GM06990 (cell line): ENCODE measurements at regions not wholly inside any gene's neighbourhood (a gene's known extent, or its start where the extent isn't known, plus 50 kb on each side); places are given as distances from the start of the nearest gene placed in this dataset.

Experiments
- DNase-seq: peaks from one replicate; pipeline ENCODE4 v3.0.0-alpha.2; 2011; ENCODE audit not compliant: insufficient read length; ENCODE audit errors: extremely low read depth
- H3K27me3 ChIP-seq: replicated peaks from 2 replicates; pipeline ENCODE4 v1.6.0; 2011; ENCODE audit warnings: low read length; ENCODE audit not compliant: control insufficient read depth, insufficient read depth
- H3K36me3 ChIP-seq: 2 replicates; pipeline ENCODE4 v1.5.1; 2011; ENCODE audit warnings: low read length; ENCODE audit not compliant: control insufficient read depth, insufficient read depth
- H3K4me3 ChIP-seq: replicated peaks from 2 replicates; pipeline ENCODE4 v1.5.1; 2011; ENCODE audit warnings: low read depth, mild to moderate bottlenecking, control low read depth, low read length
- TF ChIP-seq, protein P1 (sequence below): IDR thresholded peaks from 2 replicates; pipeline ENCODE4 v1.5.1; 2011; ENCODE audit warnings: low read length, control low read depth, mild to moderate bottlenecking, inconsistent platforms; ENCODE audit not compliant: insufficient read depth, poor library complexity, severe bottlenecking

DNA sequence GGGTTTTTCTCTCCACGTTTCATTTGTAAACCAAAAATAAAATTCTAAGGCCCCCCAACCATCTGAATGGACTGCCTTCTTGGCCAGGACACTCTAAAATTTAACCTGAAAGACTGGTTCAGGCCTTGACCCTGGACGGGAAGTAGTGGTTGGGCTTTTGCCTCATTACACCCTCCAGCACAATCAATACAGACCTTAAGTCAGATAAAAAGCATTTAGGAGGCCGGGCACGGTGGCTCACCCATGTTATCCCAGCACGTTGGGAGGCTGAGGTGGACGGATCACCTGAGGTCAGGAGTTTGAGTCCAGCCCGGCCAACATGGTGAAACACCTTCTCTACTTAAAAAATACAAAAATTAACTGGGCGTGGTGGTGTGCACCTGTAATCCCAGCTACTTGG, 91.6 kb upstream of the PPP1R26 start:
- H3K4me3 ChIP-seq = no peak overlapping the region
- no peaks in the 10 kb centered on the region; the same call in 1 of the 2 replicates for H3K27me3 ChIP-seq
- DNase-seq = no peak
- H3K36me3 ChIP-seq = no peaks in the 10 kb centered on the region
- TF ChIP-seq, protein P1, sequence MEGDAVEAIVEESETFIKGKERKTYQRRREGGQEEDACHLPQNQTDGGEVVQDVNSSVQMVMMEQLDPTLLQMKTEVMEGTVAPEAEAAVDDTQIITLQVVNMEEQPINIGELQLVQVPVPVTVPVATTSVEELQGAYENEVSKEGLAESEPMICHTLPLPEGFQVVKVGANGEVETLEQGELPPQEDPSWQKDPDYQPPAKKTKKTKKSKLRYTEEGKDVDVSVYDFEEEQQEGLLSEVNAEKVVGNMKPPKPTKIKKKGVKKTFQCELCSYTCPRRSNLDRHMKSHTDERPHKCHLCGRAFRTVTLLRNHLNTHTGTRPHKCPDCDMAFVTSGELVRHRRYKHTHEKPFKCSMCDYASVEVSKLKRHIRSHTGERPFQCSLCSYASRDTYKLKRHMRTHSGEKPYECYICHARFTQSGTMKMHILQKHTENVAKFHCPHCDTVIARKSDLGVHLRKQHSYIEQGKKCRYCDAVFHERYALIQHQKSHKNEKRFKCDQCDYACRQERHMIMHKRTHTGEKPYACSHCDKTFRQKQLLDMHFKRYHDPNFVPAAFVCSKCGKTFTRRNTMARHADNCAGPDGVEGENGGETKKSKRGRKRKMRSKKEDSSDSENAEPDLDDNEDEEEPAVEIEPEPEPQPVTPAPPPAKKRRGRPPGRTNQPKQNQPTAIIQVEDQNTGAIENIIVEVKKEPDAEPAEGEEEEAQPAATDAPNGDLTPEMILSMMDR = no peak

DNA sequence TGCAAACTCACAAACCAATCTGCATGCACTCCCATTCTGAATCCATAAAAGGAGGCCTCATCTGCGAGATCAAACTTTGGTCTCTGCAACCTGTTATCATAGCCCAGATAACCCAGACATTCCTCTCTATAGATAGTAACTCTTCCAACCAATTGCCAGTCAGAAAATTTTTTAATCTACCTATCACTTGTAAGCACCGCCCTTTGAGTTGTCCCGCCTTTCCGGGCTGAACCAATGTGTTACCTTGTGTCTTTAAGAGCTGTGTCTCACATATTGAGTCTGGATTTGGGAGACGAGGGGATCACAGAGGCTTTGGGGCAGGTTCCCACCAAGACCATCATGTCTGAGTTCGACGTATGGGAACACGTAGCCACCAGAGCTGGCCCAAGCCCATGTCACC, 91.1 kb upstream of the PPP1R26 start:
- Histone ChIP-seq H3K4me3 (no peak overlapping the region), H3K27me3 (no peaks in the 10 kb centered on the region; the same call in none of the 2 replicates), H3K36me3 (no peaks in the 10 kb centered on the region)
- no peak for DNase-seq
- TF ChIP-seq, protein P1 = no peak

DNA sequence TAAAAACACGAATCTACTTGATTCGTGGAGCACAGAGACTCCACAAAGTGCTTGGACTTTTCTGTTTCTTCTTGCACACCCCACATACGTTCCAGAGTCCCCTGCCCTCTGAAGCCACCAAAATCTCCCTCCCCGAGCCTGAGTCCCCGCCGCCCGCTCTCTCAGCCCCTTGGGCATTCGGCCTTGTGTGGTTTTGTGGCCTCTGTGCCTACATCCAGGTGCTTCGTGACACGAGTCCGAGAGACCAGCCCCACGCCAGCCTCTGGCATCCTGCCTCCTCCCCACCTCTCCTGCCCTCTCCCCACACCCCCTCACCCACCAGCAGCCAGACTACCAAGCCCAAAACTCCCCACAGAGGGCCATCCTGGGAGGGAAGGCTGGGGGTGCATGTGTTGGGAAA, 87.8 kb upstream of the PPP1R26 start:
- Histone ChIP-seq H3K4me3 (no peak overlapping the region), H3K36me3 (no peaks in the 10 kb centered on the region), H3K27me3 (no peaks in the 10 kb centered on the region; the same call in none of the 2 replicates)
- DNase-seq = no peak
- TF ChIP-seq, protein P1 = no peak

DNA sequence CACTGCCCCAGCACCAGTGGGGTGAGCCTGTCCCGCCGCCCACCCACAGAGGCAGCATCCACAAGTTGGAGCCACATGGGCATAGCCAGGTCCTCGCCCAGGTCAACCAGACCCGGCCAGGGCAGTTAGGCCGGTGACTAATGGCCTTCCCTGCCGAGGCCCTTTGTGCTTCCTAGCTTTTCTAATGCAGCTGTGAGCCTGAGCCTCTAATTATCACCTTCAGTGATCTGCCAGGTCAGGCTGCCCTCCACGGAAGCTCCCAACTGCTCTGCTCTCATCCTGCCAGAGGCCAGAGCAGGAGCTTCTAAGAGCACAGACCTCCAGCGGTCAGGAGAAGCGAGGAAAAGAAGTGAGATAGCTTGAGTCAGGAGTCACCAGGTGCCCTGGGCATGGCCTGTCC, 87.1 kb upstream of the PPP1R26 start:
- no peak overlapping the region for H3K4me3 ChIP-seq
- no peaks in the 10 kb centered on the region for H3K36me3 ChIP-seq
- no peak for DNase-seq
- TF ChIP-seq, protein P1 = no peak
- no peaks in the 10 kb centered on the region; the same call in none of the 2 replicates for H3K27me3 ChIP-seq

DNA sequence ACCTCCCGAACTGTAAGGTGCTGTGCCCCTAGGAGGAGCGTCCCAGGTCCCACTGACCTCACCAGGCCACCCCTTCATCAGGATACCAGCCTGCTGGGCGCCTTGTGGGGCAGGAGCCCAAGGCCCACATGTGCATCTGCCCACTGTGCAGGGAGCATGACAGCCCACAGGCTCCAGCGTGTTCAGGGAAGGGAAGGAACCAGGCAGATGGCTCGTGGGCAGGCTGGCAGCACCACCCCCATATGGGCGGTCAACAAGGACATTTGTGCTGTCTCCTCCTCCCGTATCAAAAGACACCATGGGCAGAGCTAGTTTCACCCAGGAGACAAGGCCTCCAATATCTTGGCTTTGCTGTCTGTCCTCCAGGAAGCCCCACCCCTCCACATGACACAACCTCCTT, 85.5 kb upstream of the PPP1R26 start:
- DNase-seq = no peak
- Histone ChIP-seq H3K27me3 (no peaks in the 10 kb centered on the region; the same call in none of the 2 replicates), H3K36me3 (no peaks in the 10 kb centered on the region), H3K4me3 (no peak overlapping the region)
- TF ChIP-seq, protein P1 = no peak
